Liver (tissue), 3 donors: ENCODE measurements at regions not wholly inside any gene's neighbourhood (a gene's known extent, or its start where the extent isn't known, plus 50 kb on each side); places are given as distances from the start of the nearest gene placed in this dataset.

Experiments used
- ATF3 ChIP-seq: IDR thresholded peaks from 2 replicates; pipeline ENCODE4 v1.6.1; 2016; ENCODE audit warnings: antibody characterized with exemption
- CTCF ChIP-seq: fragments of 150-350 bp; IDR thresholded peaks from 2 replicates; pipeline ENCODE4 v1.5.1; 2017; ENCODE audit warnings: improper control_type of control experiment, low read depth, low read length; ENCODE audit not compliant: missing input control
- EGR1 ChIP-seq, 2 donors: IDR thresholded peaks; 2 replicates each; pipeline ENCODE4 v1.6.1; 2016 to 2018; ENCODE audit warnings: antibody characterized with exemption in 2 of 2, low read depth in 2 of 2
- FOXA1 ChIP-seq: IDR thresholded peaks from 2 replicates; pipeline ENCODE4 v1.6.1; 2016; ENCODE audit warnings: antibody characterized with exemption
- HNF4A ChIP-seq, 2 donors: conservative IDR thresholded peaks; 2 replicates each; pipeline ENCODE4 v1.6.1; 2016; ENCODE audit warnings: antibody characterized with exemption in 2 of 2, mild to moderate bottlenecking in 2 of 2
- JUND ChIP-seq, 2 donors: IDR thresholded peaks; 2 replicates each; pipeline ENCODE4 v1.6.1; 2016; ENCODE audit warnings: antibody characterized with exemption in 2 of 2
- MAX ChIP-seq: IDR thresholded peaks from 2 replicates; pipeline ENCODE4 v1.6.1; 2016; ENCODE audit warnings: antibody characterized with exemption
- RAD21 ChIP-seq, 2 donors: IDR thresholded peaks; 2 replicates each; pipeline ENCODE4 v1.6.1; 2016; ENCODE audit warnings: antibody characterized with exemption in 2 of 2, mild to moderate bottlenecking in 2 of 2
- REST ChIP-seq: IDR thresholded peaks from 2 replicates; pipeline ENCODE4 v1.6.1; 2016; ENCODE audit warnings: antibody characterized with exemption, mild to moderate bottlenecking
- RXRA ChIP-seq, 2 donors: IDR thresholded peaks; 2 replicates each; pipeline ENCODE4 v1.6.1; 2017 to 2018; ENCODE audit warnings: antibody characterized with exemption in 2 of 2, mild to moderate bottlenecking in 1 of 2
- TAF1 ChIP-seq: conservative IDR thresholded peaks from 2 replicates; pipeline ENCODE4 v1.6.1; 2016; ENCODE audit warnings: antibody characterized with exemption, mild to moderate bottlenecking
- donor health status: healthy.
- donor health status: healthy.

- no peak for TF ChIP-seq RAD21 (IDR thresholded peaks at IDR 0.05)
- no peak for TF ChIP-seq ATF3
- no peak for TF ChIP-seq REST
- no peak for TF ChIP-seq CTCF
- TF ChIP-seq MAX, result no peak
- TF ChIP-seq FOXA1, result no peak
- TF ChIP-seq JUND (IDR thresholded peaks at IDR 0.05), result no peak
- no peak for TF ChIP-seq HNF4A (conservative IDR thresholded peaks at IDR 0.05)
- no peak for TF ChIP-seq RXRA (IDR thresholded peaks at IDR 0.05)
- no peak for TF ChIP-seq TAF1
- TF ChIP-seq EGR1 (IDR thresholded peaks at IDR 0.05; ENCODE audit: low read depth in 2 of 2), result no peak
These were observed 367.6 kb upstream of the TECRL start for GRCh38 chr4:64776820-64777219.
